ENCODE measurements at regions not wholly inside any gene's neighbourhood (a gene's known extent, or its start where the extent isn't known, plus 50 kb on each side); places are given as distances from the start of the nearest gene placed in this dataset.

- intact Hi-C loops (cut with DNase I) = no loop called here
- no peak for FAIRE-seq
- DNase-seq = no peak
Observed at GRCh38 chr2:415986-416610, 128.2 kb upstream of the ALKAL2 start.

DNA sequence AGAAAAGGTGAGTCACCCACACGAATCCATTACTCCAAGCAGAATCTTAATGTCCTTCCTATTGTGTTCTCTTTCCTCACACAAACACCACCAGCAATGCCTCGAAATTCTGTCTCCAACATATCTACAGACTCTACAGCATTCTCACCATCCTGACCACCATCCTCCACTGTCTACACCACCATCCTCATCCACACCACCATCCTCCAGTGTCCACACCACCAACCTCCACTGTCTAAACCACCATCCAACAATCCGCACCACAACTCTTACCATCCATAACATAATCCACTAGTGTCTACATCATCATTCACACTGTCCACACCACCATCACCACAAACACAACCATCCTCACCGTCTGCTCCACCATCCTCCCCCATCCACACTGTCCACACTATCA is 121.6 kb upstream of the ALKAL2 start:
- FAIRE-seq = no peak
- H3K4me1 ChIP-seq (ENCODE audit: control insufficient read depth in 2 of 3, insufficient read depth in 2 of 3, low read depth in 1 of 3, low read length in 3 of 3) = no peaks in the 10 kb centered on the region

More at GRCh38 chr2:415986-416610, 128.2 kb upstream of the ALKAL2 start:
- H3K36me3 ChIP-seq (ENCODE audit: control insufficient read depth in 2 of 3, insufficient read depth in 3 of 3, low read length in 3 of 3) = no peaks in the 10 kb centered on the region
- no peaks in the 10 kb centered on the region for H3K27me3 ChIP-seq (ENCODE audit: control insufficient read depth, insufficient read depth, low read length)
- peaks cover 0 to 8% (median 3%) of the 10 kb centered on the region in 3 donors for H3K9me3 ChIP-seq (ENCODE audit: control insufficient read depth in 2 of 3, insufficient read depth in 1 of 3, low read length in 3 of 3)
- TF ChIP-seq CTCF (IDR thresholded peaks at IDR 0.05; ENCODE audit: borderline replicate concordance, extremely low read depth, insufficient read depth) = no peak
- H3K27ac ChIP-seq (ENCODE audit: low read depth in 2 of 2, low read length in 2 of 2) = no peak overlapping the region
- H3K4me3 ChIP-seq (ENCODE audit: low read length in 3 of 3) = no peak overlapping the region
- no peaks in the 10 kb centered on the region for H3K4me1 ChIP-seq (ENCODE audit: control insufficient read depth in 2 of 3, insufficient read depth in 2 of 3, low read depth in 1 of 3, low read length in 3 of 3)
- H3K9ac ChIP-seq (ENCODE audit: low read length in 3 of 3) = no peak overlapping the region

DNA sequence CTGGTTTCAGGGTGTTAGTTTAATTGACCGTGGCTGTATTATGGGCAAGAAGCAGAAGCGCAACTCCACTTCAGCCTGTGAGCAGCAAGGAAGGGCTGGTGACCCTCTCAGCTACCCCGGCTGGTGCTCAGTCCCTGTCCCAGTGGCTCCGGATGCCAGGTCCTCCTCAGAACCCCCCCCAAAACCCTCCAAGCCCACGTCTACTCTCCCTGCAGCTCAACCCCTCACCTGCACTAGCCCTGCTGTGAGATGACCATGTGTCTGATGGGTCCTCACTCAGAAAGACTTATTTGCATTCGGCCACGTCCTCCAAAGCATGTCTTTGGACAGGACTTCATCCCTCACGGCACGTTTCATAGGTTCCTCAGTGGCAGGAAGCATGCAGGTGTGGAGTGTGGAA is 119.7 kb upstream of the ALKAL2 start:
- Histone ChIP-seq H3K9ac (ENCODE audit: low read length in 3 of 3) (no peak overlapping the region), H3K27ac (ENCODE audit: low read depth in 2 of 2, low read length in 2 of 2) (no peak overlapping the region), H3K36me3 (ENCODE audit: control insufficient read depth in 2 of 3, insufficient read depth in 3 of 3, low read length in 3 of 3) (no peaks in the 10 kb centered on the region), H3K4me3 (ENCODE audit: low read length in 3 of 3) (no peak overlapping the region), H3K27me3 (ENCODE audit: control insufficient read depth, insufficient read depth, low read length) (no peaks in the 10 kb centered on the region), H3K9me3 (ENCODE audit: control insufficient read depth in 2 of 3, insufficient read depth in 1 of 3, low read length in 3 of 3) (peaks cover 3 to 11% (median 3%) of the 10 kb centered on the region in 3 donors), H3K4me1 (ENCODE audit: control insufficient read depth in 2 of 3, insufficient read depth in 2 of 3, low read depth in 1 of 3, low read length in 3 of 3) (no peaks in the 10 kb centered on the region)
- TF ChIP-seq CTCF (IDR thresholded peaks at IDR 0.05; ENCODE audit: borderline replicate concordance, extremely low read depth, insufficient read depth) = no peak
- DNase-seq = no peak
- intact Hi-C loops (cut with DNase I) = no loop called here
- FAIRE-seq = no peak

More for the DNA sequence above, 121.6 kb upstream of the ALKAL2 start:
- no peak overlapping the region for H3K9ac ChIP-seq (ENCODE audit: low read length in 3 of 3)
- no peak for DNase-seq
- H3K36me3 ChIP-seq (ENCODE audit: control insufficient read depth in 2 of 3, insufficient read depth in 3 of 3, low read length in 3 of 3) = no peaks in the 10 kb centered on the region
- intact Hi-C loops (cut with DNase I) = no loop called here
- TF ChIP-seq CTCF (IDR thresholded peaks at IDR 0.05; ENCODE audit: borderline replicate concordance, extremely low read depth, insufficient read depth) = no peak
- no peak overlapping the region for H3K4me3 ChIP-seq (ENCODE audit: low read length in 3 of 3)
- no peaks in the 10 kb centered on the region for H3K27me3 ChIP-seq (ENCODE audit: control insufficient read depth, insufficient read depth, low read length)
- no peak overlapping the region for H3K27ac ChIP-seq (ENCODE audit: low read depth in 2 of 2, low read length in 2 of 2)
- H3K9me3 ChIP-seq (ENCODE audit: control insufficient read depth in 2 of 3, insufficient read depth in 1 of 3, low read length in 3 of 3) = peaks cover 3 to 8% (median 3%) of the 10 kb centered on the region in 3 donors

DNA sequence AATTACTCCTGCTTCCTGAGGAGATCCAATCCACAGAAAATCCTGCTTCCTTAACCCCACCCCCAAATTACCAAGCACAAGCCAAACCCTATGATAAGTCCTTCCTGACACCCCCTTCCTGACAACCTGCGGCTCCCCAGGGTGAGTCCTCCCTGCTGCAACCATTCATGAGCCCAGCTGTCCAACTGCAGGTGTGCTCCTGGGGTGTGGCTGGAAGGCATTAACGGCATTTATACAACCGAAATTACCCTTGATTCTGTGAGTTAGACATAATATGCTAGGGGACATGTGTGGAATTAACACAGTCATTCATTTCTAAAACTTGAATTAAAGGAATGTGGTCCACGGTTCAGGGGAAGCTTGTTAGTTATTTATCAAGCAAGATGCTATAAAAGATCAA is 119.0 kb upstream of the ALKAL2 start:
- TF ChIP-seq CTCF (IDR thresholded peaks at IDR 0.05; ENCODE audit: borderline replicate concordance, extremely low read depth, insufficient read depth) = no peak
- Histone ChIP-seq H3K36me3 (ENCODE audit: control insufficient read depth in 2 of 3, insufficient read depth in 3 of 3, low read length in 3 of 3) (no peaks in the 10 kb centered on the region), H3K27me3 (ENCODE audit: control insufficient read depth, insufficient read depth, low read length) (no peaks in the 10 kb centered on the region), H3K4me1 (ENCODE audit: control insufficient read depth in 2 of 3, insufficient read depth in 2 of 3, low read depth in 1 of 3, low read length in 3 of 3) (no peaks in the 10 kb centered on the region), H3K9me3 (ENCODE audit: control insufficient read depth in 2 of 3, insufficient read depth in 1 of 3, low read length in 3 of 3) (peaks cover 0 to 9% (median 3%) of the 10 kb centered on the region in 3 donors), H3K4me3 (ENCODE audit: low read length in 3 of 3) (no peak overlapping the region), H3K27ac (ENCODE audit: low read depth in 2 of 2, low read length in 2 of 2) (no peak overlapping the region), H3K9ac (ENCODE audit: low read length in 3 of 3) (no peak overlapping the region)
- DNase-seq (no peak), FAIRE-seq (no peak)
- intact Hi-C loops (cut with DNase I) = no loop called here
